B cell (primary cell): ENCODE measurements at regions not wholly inside any gene's neighbourhood (a gene's known extent, or its start where the extent isn't known, plus 50 kb on each side); places are given as distances from the start of the nearest gene placed in this dataset.

Source experiments
- EZH2 ChIP-seq: IDR thresholded peaks from 2 replicates; pipeline ENCODE4 v1.6.1; 2012; ENCODE audit warnings: borderline replicate concordance, low read depth, mild to moderate bottlenecking, moderate library complexity, low read length; ENCODE audit not compliant: insufficient read depth, poor library complexity, severe bottlenecking
- TF ChIP-seq, protein P1 (sequence below): fragments of 200-600 bp; IDR thresholded peaks from one replicate; pipeline ENCODE4 v1.8.0; 2022; ENCODE audit warnings: antibody characterized with exemption, mild to moderate bottlenecking

DNA sequence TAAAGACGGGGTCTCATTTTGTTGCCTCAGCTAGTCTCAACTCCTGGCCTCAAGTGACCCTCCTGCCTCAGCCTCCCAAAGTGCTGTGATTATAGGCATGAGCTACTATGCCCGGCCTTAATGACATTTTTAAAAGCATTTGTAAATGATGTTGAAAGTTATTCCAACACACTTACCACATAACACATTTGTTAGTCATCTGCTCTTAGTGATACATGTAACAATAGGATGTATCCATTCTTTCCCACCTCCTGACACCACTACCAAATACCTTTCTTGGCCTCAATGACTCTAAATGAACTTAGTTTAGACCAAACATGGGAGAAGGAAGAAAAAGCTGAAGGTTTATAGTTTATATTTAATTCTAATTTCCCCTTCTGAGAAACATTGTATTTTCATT is 59.8 kb upstream of the MEDAG start:
- TF ChIP-seq, protein P1, sequence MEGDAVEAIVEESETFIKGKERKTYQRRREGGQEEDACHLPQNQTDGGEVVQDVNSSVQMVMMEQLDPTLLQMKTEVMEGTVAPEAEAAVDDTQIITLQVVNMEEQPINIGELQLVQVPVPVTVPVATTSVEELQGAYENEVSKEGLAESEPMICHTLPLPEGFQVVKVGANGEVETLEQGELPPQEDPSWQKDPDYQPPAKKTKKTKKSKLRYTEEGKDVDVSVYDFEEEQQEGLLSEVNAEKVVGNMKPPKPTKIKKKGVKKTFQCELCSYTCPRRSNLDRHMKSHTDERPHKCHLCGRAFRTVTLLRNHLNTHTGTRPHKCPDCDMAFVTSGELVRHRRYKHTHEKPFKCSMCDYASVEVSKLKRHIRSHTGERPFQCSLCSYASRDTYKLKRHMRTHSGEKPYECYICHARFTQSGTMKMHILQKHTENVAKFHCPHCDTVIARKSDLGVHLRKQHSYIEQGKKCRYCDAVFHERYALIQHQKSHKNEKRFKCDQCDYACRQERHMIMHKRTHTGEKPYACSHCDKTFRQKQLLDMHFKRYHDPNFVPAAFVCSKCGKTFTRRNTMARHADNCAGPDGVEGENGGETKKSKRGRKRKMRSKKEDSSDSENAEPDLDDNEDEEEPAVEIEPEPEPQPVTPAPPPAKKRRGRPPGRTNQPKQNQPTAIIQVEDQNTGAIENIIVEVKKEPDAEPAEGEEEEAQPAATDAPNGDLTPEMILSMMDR = no peak
- TF ChIP-seq EZH2 = no peak
